AG04449 (cell line): ENCODE measurements at regions not wholly inside any gene's neighbourhood (a gene's known extent, or its start where the extent isn't known, plus 50 kb on each side); places are given as distances from the start of the nearest gene placed in this dataset.
"Not testable (repeated sequence)": the region's sequence is repeated elsewhere in the genome, so short reads cannot be mapped to it uniquely, and the experiment has no call there.

ENCODE experiments used
- CTCF ChIA-PET: fragments of 350-600 bp; formaldehyde crosslinking; extraction: SDS; loops from one replicate; lab custom pipeline; 2021; ENCODE audit warnings: antibody characterized with exemption; lab: Yijun Ruan, JAX
- POLR2A ChIA-PET: fragments of 400-600, 350-600 bp; formaldehyde crosslinking; extraction: SDS; loops from one replicate; lab custom pipeline; 2020; ENCODE audit warnings: antibody characterized with exemption, inconsistent platforms; lab: Yijun Ruan, JAX
- DNase-seq: peaks from one replicate; pipeline ENCODE4 v3.0.0-alpha.2; 2010; ENCODE audit warnings: low read depth, low spot score
- H3K4me3 ChIP-seq: 2 replicates; pipeline ENCODE4 v1.5.1; 2011; ENCODE audit warnings: low read depth, mild to moderate bottlenecking, control low read depth, low read length
- CTCF ChIP-seq: IDR thresholded peaks from one replicate; pipeline ENCODE4 v1.5.1; 2011; ENCODE audit warnings: mild to moderate bottlenecking, moderate library complexity, low read length, control low read depth, inconsistent platforms; ENCODE audit not compliant: insufficient read depth; ENCODE audit errors: missing control alignments

- H3K4me3 ChIP-seq, result no peak overlapping the region
- CTCF ChIA-PET, result no interaction called here
- POLR2A ChIA-PET, result no interaction called here
- no peak for DNase-seq
- TF ChIP-seq CTCF, result no peak
Measured at GRCh38 chr20:40883097-40883496, 145.5 kb upstream of the TOP1 start.

DNA sequence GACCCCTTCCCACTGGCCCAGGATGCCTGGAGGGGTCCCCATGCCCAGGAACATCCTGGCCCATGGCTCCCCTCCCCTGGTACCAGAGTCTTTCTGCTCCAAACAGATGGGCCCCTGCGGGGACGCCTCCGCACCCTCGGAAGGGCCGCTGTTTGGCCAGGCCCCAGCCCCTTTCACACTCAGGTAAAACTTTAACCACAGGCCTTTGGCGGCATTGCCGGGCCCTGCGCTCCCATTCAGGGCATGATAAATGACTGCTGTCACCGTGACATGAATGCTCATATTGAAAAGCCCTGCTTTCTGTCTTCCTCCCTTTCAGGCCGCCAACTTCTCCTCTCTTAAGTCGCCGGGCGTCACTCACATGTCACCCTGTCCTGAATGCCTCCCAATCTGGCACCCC is 141.5 kb upstream of the TOP1 start:
- POLR2A ChIA-PET, result no interaction called here
- no peak for TF ChIP-seq CTCF
- no peak overlapping the region for H3K4me3 ChIP-seq
- no peak for DNase-seq
- CTCF ChIA-PET, result no interaction called here

GRCh38 chr20:40889266-40889665 is 139.4 kb upstream of the TOP1 start:
- POLR2A ChIA-PET, CTCF ChIA-PET, DNase-seq, H3K4me3 ChIP-seq: not testable (repeated sequence)

DNA sequence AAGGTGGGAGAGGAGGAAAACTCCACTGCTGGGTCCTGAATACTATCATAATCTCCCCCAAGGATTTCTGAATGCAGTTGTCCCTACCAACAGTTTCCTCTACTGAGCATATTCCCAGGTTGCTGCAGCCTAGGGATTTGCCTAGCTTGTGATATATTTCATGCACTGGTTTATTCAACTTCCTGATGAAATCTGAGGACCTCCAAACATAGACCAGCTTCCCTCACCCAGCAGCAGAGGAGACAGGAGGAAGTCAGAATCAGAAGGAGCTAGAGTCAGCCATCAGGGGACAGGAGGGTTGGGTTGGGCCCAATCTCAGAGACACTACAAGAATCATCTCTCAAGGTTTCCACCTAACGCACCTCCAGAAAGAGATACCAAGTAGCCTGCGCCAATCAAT is 138.4 kb upstream of the TOP1 start:
- H3K4me3 ChIP-seq, result no peak overlapping the region
- POLR2A ChIA-PET, result no interaction called here
- no peak for TF ChIP-seq CTCF
- CTCF ChIA-PET, result no interaction called here
- DNase-seq, result no peak

DNA sequence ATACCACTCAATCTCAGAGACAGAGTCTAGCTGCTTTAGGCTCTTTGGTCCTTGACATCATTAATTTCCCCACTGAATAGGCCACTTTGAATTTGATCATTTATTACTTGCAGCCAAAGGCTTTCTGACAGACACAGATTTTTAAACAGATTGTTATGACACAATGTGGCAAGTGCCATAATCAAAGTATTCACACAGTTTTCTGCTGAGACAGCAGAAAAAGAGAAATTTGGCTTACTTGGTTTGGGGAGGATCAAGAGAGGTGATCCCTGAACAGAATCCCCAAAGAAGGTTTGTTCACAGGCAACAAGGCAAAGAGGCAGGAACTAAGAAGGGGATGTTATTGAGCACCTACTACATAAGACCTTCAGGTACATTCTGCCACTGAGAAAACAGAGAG is 138.0 kb upstream of the TOP1 start:
- CTCF ChIA-PET, result no interaction called here
- H3K4me3 ChIP-seq, result no peak overlapping the region
- DNase-seq, result no peak
- TF ChIP-seq CTCF, result no peak
- POLR2A ChIA-PET, result no interaction called here

DNA sequence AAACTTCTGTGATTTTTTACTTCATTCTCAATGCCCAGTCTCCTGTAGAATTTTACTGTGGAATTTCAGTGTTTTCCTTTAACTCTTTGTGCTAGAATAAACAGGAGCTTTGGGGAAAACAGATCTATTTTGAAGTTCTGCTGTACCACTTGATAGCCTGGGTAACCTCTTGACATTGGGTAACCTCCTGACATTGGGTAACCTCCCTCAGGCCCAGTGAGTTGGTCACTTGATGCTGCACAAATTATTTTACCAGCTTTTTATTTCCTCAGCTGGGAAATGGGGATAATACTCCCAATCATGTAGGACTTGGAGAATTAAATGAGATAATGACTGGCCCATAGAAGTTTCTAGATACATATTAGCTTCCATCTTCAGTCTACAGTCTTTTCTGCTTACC is 137.3 kb upstream of the TOP1 start:
- ChIA-PET POLR2A (no interaction called here), CTCF (interaction anchor here (0.9 to 1.0 kb wide), 2 partner anchors 12 to 72 kb away, joined by 3 read pairs; no protein-coding TSS in a partner anchor)
- no peak for DNase-seq
- TF ChIP-seq CTCF, result no peak
- no peak overlapping the region for H3K4me3 ChIP-seq

- TF ChIP-seq CTCF, result no peak
- no peak overlapping the region for H3K4me3 ChIP-seq
- ChIA-PET POLR2A (no interaction called here), CTCF (no interaction called here)
- DNase-seq, result no peak
Measured at GRCh38 chr20:40892642-40893041, 136.0 kb upstream of the TOP1 start.
